SJCRH30 (cell line): ENCODE measurements at regions not wholly inside any gene's neighbourhood (a gene's known extent, or its start where the extent isn't known, plus 50 kb on each side); places are given as distances from the start of the nearest gene placed in this dataset.
A peak's percentile ranks its signal among the peaks of the same experiment; 100 is the strongest.

Experiments used
- DNase-seq, 2 experiments: peaks; one replicate each; pipeline ENCODE4 v3.0.0-alpha.2; 2015 to 2020
- H3K27ac ChIP-seq: fragments of 250-450 bp; sonication (Bioruptor Pico); 2 replicates; pipeline ENCODE4 v1.5.1; 2020; ENCODE audit warnings: mild to moderate bottlenecking, moderate library complexity
- H3K27me3 ChIP-seq: fragments of 250-450 bp; sonication (Bioruptor Pico); 2 replicates; pipeline ENCODE4 v1.5.1; 2020; ENCODE audit warnings: mild to moderate bottlenecking, moderate library complexity
- H3K36me3 ChIP-seq: fragments of 250-450 bp; sonication (Bioruptor Pico); 2 replicates; pipeline ENCODE4 v1.5.1; 2020; ENCODE audit warnings: mild to moderate bottlenecking, moderate library complexity
- H3K4me1 ChIP-seq: fragments of 250-450 bp; sonication (Bioruptor Pico); 2 replicates; pipeline ENCODE4 v1.5.1; 2020; ENCODE audit warnings: mild to moderate bottlenecking, moderate library complexity
- H3K4me3 ChIP-seq: fragments of 250-450 bp; sonication (Bioruptor Pico); 2 replicates; pipeline ENCODE4 v1.5.1; 2020; ENCODE audit warnings: mild to moderate bottlenecking, moderate library complexity
- H3K9me3 ChIP-seq: fragments of 250-450 bp; sonication (Bioruptor Pico); replicated peaks from 2 replicates; pipeline ENCODE4 v1.5.1; 2020; ENCODE audit warnings: mild to moderate bottlenecking, moderate library complexity

GRCh38 chr5:13529300-13529699, 415.2 kb downstream of the DNAH5 start:
- H3K4me1 ChIP-seq, result no peaks in the 10 kb centered on the region
- no peak for DNase-seq
- H3K27ac ChIP-seq, result no peak overlapping the region
- H3K27me3 ChIP-seq, result no peaks in the 10 kb centered on the region
- no peak overlapping the region for H3K4me3 ChIP-seq
- no peaks in the 10 kb centered on the region for H3K9me3 ChIP-seq
- no peaks in the 10 kb centered on the region for H3K36me3 ChIP-seq

GRCh38 chr5:13524936-13525335, 419.6 kb downstream of the DNAH5 start:
- Histone ChIP-seq H3K4me3 (no peak overlapping the region), H3K4me1 (no peaks in the 10 kb centered on the region), H3K36me3 (no peaks in the 10 kb centered on the region), H3K27ac (no peak overlapping the region), H3K27me3 (no peaks in the 10 kb centered on the region), H3K9me3 (no peaks in the 10 kb centered on the region)
- no peak for DNase-seq

GRCh38 chr5:13519131-13519530, 425.4 kb downstream of the DNAH5 start:
- no peaks in the 10 kb centered on the region for H3K27me3 ChIP-seq
- H3K4me3 ChIP-seq, result no peak overlapping the region
- no peaks in the 10 kb centered on the region for H3K9me3 ChIP-seq
- H3K4me1 ChIP-seq, result no peaks in the 10 kb centered on the region
- no peaks in the 10 kb centered on the region for H3K36me3 ChIP-seq
- no peak for DNase-seq
- H3K27ac ChIP-seq, result no peak overlapping the region

GRCh38 chr5:13516195-13516594, 428.3 kb downstream of the DNAH5 start:
- no peaks in the 10 kb centered on the region for H3K4me1 ChIP-seq
- DNase-seq, result no peak
- H3K4me3 ChIP-seq, result no peak overlapping the region
- no peaks in the 10 kb centered on the region for H3K27me3 ChIP-seq
- no peaks in the 10 kb centered on the region for H3K9me3 ChIP-seq
- no peak overlapping the region for H3K27ac ChIP-seq
- no peaks in the 10 kb centered on the region for H3K36me3 ChIP-seq

GRCh38 chr5:13511442-13511841, 433.0 kb downstream of the DNAH5 start:
- no peak for DNase-seq
- Histone ChIP-seq H3K4me1 (no peaks in the 10 kb centered on the region), H3K36me3 (no peaks in the 10 kb centered on the region), H3K9me3 (no peaks in the 10 kb centered on the region), H3K27ac (no peak overlapping the region), H3K4me3 (no peak overlapping the region), H3K27me3 (no peaks in the 10 kb centered on the region)

- Histone ChIP-seq H3K9me3 (no peaks in the 10 kb centered on the region), H3K27ac (no peak overlapping the region), H3K36me3 (no peaks in the 10 kb centered on the region), H3K4me3 (no peak overlapping the region), H3K4me1 (no peaks in the 10 kb centered on the region), H3K27me3 (no peaks in the 10 kb centered on the region)
- DNase-seq, result no peak
Measured at GRCh38 chr5:13510616-13511015, 433.9 kb downstream of the DNAH5 start.

- Histone ChIP-seq H3K4me1 (no peaks in the 10 kb centered on the region), H3K27ac (no peak overlapping the region), H3K4me3 (no peak overlapping the region), H3K36me3 (no peaks in the 10 kb centered on the region), H3K9me3 (no peaks in the 10 kb centered on the region), H3K27me3 (no peaks in the 10 kb centered on the region)
- no peak for DNase-seq
Measured at GRCh38 chr5:13508559-13508958, 435.9 kb downstream of the DNAH5 start.

GRCh38 chr5:13505326-13505725, 439.2 kb downstream of the DNAH5 start:
- no peak overlapping the region for H3K27ac ChIP-seq
- H3K4me3 ChIP-seq, result no peak overlapping the region
- no peaks in the 10 kb centered on the region for H3K27me3 ChIP-seq
- no peaks in the 10 kb centered on the region for H3K36me3 ChIP-seq
- H3K4me1 ChIP-seq, result no peaks in the 10 kb centered on the region
- no peaks in the 10 kb centered on the region for H3K9me3 ChIP-seq
- DNase-seq, result no peak

- H3K9me3 ChIP-seq, result no peaks in the 10 kb centered on the region
- H3K4me1 ChIP-seq, result no peaks in the 10 kb centered on the region
- H3K27ac ChIP-seq, result no peak overlapping the region
- no peak overlapping the region for H3K4me3 ChIP-seq
- DNase-seq, result no peak
- H3K27me3 ChIP-seq, result no peaks in the 10 kb centered on the region
- no peaks in the 10 kb centered on the region for H3K36me3 ChIP-seq
Measured at GRCh38 chr5:13503017-13503416, 441.5 kb downstream of the DNAH5 start.

- no peaks in the 10 kb centered on the region for H3K4me1 ChIP-seq
- no peaks in the 10 kb centered on the region for H3K27me3 ChIP-seq
- no peaks in the 10 kb centered on the region for H3K9me3 ChIP-seq
- no peak for DNase-seq
- no peak overlapping the region for H3K4me3 ChIP-seq
- no peak overlapping the region for H3K27ac ChIP-seq
- H3K36me3 ChIP-seq, result no peaks in the 10 kb centered on the region
Measured at GRCh38 chr5:13501176-13501575, 443.3 kb downstream of the DNAH5 start.

- no peak for DNase-seq
- Histone ChIP-seq H3K36me3 (no peaks in the 10 kb centered on the region), H3K27ac (no peak overlapping the region), H3K4me1 (no peaks in the 10 kb centered on the region), H3K4me3 (no peak overlapping the region), H3K27me3 (no peaks in the 10 kb centered on the region), H3K9me3 (no peaks in the 10 kb centered on the region)
Measured at GRCh38 chr5:13498279-13498678, 446.2 kb downstream of the DNAH5 start.

- Histone ChIP-seq H3K9me3 (no peaks in the 10 kb centered on the region), H3K4me1 (no peaks in the 10 kb centered on the region), H3K27me3 (no peaks in the 10 kb centered on the region), H3K36me3 (no peaks in the 10 kb centered on the region), H3K27ac (no peak overlapping the region), H3K4me3 (no peak overlapping the region)
- DNase-seq, result no peak
Measured at GRCh38 chr5:13488254-13488931, 456.1 kb downstream of the DNAH5 start.

- DNase-seq, result no peak
- H3K4me1 ChIP-seq, result no peaks in the 10 kb centered on the region
- no peak overlapping the region for H3K4me3 ChIP-seq
- no peaks in the 10 kb centered on the region for H3K9me3 ChIP-seq
- no peak overlapping the region for H3K27ac ChIP-seq
- H3K36me3 ChIP-seq, result no peaks in the 10 kb centered on the region
- no peaks in the 10 kb centered on the region for H3K27me3 ChIP-seq
Measured at GRCh38 chr5:13480834-13481233, 463.7 kb downstream of the DNAH5 start.

GRCh38 chr5:13478831-13479465, 465.5 kb downstream of the DNAH5 start:
- no peaks in the 10 kb centered on the region for H3K4me1 ChIP-seq
- peak in 1 of 2 experiments; percentile 35 for DNase-seq
- H3K27ac ChIP-seq, result no peak overlapping the region

GRCh38 chr5:13477118-13477737, 467.3 kb downstream of the DNAH5 start:
- Histone ChIP-seq H3K4me3 (no peak overlapping the region), H3K36me3 (no peaks in the 10 kb centered on the region), H3K27me3 (no peaks in the 10 kb centered on the region), H3K9me3 (no peaks in the 10 kb centered on the region), H3K4me1 (no peaks in the 10 kb centered on the region), H3K27ac (no peak overlapping the region)
- no peak for DNase-seq

More at GRCh38 chr5:13478831-13479465, 465.5 kb downstream of the DNAH5 start:
- Histone ChIP-seq H3K27me3 (no peaks in the 10 kb centered on the region), H3K4me3 (no peak overlapping the region), H3K9me3 (no peaks in the 10 kb centered on the region), H3K36me3 (no peaks in the 10 kb centered on the region)
